GM12872 (cell line): ENCODE measurements at regions not wholly inside any gene's neighbourhood (a gene's known extent, or its start where the extent isn't known, plus 50 kb on each side); places are given as distances from the start of the nearest gene placed in this dataset.

Experiments
- TF ChIP-seq, protein P1 (sequence below): IDR thresholded peaks from 3 replicates; pipeline ENCODE4 v1.5.1; 2011; ENCODE audit warnings: low read depth, mild to moderate bottlenecking, low read length, moderate library complexity; ENCODE audit not compliant: insufficient read depth

DNA sequence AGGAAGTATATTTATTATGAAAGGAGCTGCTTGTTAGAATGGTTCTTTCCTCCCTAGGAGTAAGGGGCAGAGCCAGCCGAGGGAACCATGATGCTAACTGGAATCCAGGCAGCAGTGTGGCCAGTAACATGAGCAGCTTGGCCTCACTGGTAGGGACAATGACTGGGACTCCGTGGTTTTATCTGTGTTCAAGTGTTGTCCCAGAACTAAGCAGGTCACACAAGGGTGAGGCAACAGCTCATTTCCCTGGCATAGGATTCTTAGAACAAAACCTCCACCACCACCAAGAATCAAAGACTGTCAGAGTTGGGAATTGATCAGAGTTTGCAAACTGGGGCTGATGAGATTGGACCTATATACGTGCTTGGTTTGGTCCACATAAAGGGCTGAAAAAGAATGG, 138.9 kb upstream of the COBL start:
- TF ChIP-seq, protein P1, sequence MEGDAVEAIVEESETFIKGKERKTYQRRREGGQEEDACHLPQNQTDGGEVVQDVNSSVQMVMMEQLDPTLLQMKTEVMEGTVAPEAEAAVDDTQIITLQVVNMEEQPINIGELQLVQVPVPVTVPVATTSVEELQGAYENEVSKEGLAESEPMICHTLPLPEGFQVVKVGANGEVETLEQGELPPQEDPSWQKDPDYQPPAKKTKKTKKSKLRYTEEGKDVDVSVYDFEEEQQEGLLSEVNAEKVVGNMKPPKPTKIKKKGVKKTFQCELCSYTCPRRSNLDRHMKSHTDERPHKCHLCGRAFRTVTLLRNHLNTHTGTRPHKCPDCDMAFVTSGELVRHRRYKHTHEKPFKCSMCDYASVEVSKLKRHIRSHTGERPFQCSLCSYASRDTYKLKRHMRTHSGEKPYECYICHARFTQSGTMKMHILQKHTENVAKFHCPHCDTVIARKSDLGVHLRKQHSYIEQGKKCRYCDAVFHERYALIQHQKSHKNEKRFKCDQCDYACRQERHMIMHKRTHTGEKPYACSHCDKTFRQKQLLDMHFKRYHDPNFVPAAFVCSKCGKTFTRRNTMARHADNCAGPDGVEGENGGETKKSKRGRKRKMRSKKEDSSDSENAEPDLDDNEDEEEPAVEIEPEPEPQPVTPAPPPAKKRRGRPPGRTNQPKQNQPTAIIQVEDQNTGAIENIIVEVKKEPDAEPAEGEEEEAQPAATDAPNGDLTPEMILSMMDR, result no peak

GRCh38 chr7:51455086-51455485, 138.5 kb upstream of the COBL start:
- TF ChIP-seq, protein P1, result no peak

DNA sequence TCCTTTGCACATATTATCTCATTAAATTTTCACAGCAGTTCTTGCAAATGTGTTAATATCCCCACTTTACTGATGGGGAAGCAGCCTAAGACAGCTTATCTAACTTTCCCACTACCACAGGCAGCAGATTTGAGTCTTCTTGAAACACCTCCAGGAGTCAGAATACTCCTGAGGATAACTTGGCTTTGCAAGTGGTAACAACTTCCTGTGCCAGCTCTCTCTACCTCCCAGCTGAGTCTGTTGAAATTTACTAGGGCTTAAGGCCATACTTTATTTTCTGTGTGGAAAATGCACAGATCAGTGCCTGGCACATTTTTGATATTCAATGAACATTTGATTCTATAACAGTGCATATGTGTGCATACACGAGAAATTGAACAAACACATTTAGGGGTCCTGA, 136.1 kb upstream of the COBL start:
- TF ChIP-seq, protein P1, result no peak

DNA sequence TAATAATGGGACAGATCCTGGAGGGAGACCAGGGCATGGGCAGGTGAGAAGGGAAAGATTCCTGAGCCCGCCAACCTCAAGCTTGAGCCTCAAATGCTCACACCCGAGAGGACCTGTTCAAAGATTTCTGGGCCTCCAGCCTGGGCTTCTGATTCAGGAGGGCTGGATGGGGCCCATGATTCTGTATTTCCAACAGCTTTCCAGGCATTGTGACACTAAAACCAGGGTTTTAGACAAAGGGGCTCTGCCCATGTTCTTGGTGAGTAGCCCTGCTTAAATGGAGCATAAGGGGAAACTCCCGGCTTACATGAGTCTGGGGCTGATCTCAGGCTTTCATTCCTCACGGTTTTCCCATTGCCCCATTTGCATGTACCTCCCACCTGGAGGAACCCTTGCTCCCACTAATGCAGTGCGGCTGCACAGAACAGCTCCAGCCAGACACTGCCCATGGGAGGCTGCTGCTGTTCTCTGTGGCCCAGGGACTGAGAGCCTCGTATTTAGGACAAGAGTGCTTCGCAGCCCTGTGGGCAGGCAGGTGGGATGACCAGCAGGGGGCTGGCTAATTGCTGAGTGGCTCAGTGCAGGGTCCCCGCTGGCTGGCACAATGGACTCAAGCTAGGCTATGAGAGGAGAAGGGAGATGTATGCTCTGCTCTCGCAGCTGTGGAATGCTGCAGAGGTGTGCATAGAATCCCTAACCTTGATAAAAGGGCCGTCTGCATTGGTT, 135.3 kb upstream of the COBL start:
- TF ChIP-seq, protein P1, result no peak

DNA sequence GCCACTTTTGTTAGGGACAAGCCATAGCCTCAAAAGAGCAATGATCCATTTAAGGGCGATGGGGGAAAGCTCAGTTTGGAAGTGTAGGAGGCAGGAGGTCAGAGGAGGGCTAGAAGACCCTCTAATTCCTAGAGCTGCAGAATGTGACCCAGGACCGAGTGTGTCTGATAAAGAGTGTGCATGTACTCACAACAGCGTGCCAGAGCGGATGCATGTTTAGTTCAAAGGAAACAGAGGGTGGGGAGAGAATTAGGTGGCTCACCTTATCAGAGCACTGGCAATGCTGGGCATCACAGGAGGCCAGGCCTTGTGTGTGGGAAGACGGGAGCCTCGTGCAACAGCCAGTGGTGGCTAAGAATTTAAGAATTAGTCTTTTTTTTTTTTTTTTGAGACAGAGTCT, 133.9 kb upstream of the COBL start:
- TF ChIP-seq, protein P1, result no peak

- TF ChIP-seq, protein P1, result no peak
These were observed 130.2 kb upstream of the COBL start for GRCh38 chr7:51446785-51447184.

DNA sequence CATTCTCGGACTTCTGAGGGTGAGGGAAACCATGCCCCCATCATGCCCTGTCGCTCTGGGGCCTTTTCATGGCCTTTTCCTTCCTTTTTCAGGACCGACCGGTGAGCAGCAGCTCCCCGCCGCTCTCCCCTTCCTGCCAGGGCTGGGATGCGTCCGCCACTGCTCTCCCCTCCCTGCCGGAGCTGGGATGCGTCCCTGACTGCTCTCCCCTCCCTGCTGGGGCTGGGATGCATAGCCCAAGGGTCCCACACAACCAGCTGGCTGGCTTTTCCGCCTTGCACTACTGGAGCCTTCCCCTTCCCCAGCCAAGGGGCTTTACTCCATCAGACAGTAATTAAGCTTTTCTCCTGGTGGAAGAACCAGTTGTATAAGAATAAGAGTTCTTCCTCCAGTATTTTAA, 129.7 kb upstream of the COBL start:
- TF ChIP-seq, protein P1, result no peak

DNA sequence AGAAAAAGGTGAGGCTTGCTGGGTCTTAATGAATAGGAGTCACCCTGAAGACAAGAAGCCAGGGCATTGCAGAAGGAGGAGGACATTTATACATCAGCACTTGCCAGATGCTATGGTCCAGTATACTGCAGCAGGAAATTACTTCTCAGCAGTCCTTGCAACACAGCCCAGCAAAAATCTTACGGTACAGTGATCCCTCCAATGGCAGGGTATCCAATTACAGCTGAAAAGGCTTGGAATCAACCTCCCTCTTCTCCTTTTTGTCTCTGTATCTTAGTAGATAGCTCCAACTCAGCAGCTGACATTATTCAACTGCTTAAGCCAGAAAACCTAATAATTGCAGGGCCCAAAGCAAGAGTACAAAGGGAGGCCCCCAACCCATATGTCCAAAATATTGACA, 128.3 kb upstream of the COBL start:
- TF ChIP-seq, protein P1, result no peak
